ENCODE measurements at regions not wholly inside any gene's neighbourhood (a gene's known extent, or its start where the extent isn't known, plus 50 kb on each side); places are given as distances from the start of the nearest gene placed in this dataset.

GRCh38 chr3:162269636-162270458 is 773.2 kb downstream of the OTOL1 start:
- Mint-ChIP-seq H3K36me3 (ENCODE audit: low read depth) (no peaks in the 10 kb centered on the region), H3K4me3 (no peak overlapping the region), H3K9me3 (no peaks in the 10 kb centered on the region), H3K27me3 (no peaks in the 10 kb centered on the region), H3K27ac (no peak overlapping the region), H3K4me1 (ENCODE audit: low read depth) (no peaks in the 10 kb centered on the region)
- intact Hi-C loops (cut with micrococcal nuclease) = no loop called here

GRCh38 chr3:162274070-162274469 is 777.5 kb downstream of the OTOL1 start:
- H3K27me3 Mint-ChIP-seq = no peaks in the 10 kb centered on the region
- intact Hi-C loops (cut with micrococcal nuclease) = no loop called here
- no peaks in the 10 kb centered on the region for H3K4me1 Mint-ChIP-seq (ENCODE audit: low read depth)
- H3K4me3 Mint-ChIP-seq = no peak overlapping the region
- no peaks in the 10 kb centered on the region for H3K36me3 Mint-ChIP-seq (ENCODE audit: low read depth)
- H3K9me3 Mint-ChIP-seq = peaks cover 10% of the 10 kb centered on the region
- no peak overlapping the region for H3K27ac Mint-ChIP-seq

- no peaks in the 10 kb centered on the region for H3K36me3 Mint-ChIP-seq (ENCODE audit: low read depth)
- no peaks in the 10 kb centered on the region for H3K27me3 Mint-ChIP-seq
- peaks cover 20% of the 10 kb centered on the region for H3K9me3 Mint-ChIP-seq
- H3K4me3 Mint-ChIP-seq = no peak overlapping the region
- H3K27ac Mint-ChIP-seq = no peak overlapping the region
- H3K4me1 Mint-ChIP-seq (ENCODE audit: low read depth) = no peaks in the 10 kb centered on the region
- intact Hi-C loops (cut with micrococcal nuclease) = no loop called here
Measured at GRCh38 chr3:162278834-162279233, 782.2 kb downstream of the OTOL1 start.

GRCh38 chr3:162285259-162285658 is 788.7 kb downstream of the OTOL1 start:
- Mint-ChIP-seq H3K9me3 (peaks cover 10% of the 10 kb centered on the region), H3K27me3 (no peaks in the 10 kb centered on the region), H3K4me3 (no peak overlapping the region), H3K4me1 (ENCODE audit: low read depth) (no peaks in the 10 kb centered on the region), H3K27ac (no peak overlapping the region), H3K36me3 (ENCODE audit: low read depth) (no peaks in the 10 kb centered on the region)
- intact Hi-C loops (cut with micrococcal nuclease) = no loop called here

GRCh38 chr3:162287600-162287999 is 791.0 kb downstream of the OTOL1 start:
- Mint-ChIP-seq H3K9me3 (no peaks in the 10 kb centered on the region), H3K27me3 (no peaks in the 10 kb centered on the region), H3K36me3 (ENCODE audit: low read depth) (no peaks in the 10 kb centered on the region), H3K27ac (no peak overlapping the region), H3K4me3 (no peak overlapping the region), H3K4me1 (ENCODE audit: low read depth) (no peaks in the 10 kb centered on the region)
- intact Hi-C loops (cut with micrococcal nuclease) = no loop called here

GRCh38 chr3:162292409-162292808 is 795.8 kb downstream of the OTOL1 start:
- Mint-ChIP-seq H3K36me3 (ENCODE audit: low read depth) (no peaks in the 10 kb centered on the region), H3K27me3 (no peaks in the 10 kb centered on the region), H3K4me3 (no peak overlapping the region), H3K9me3 (no peaks in the 10 kb centered on the region), H3K27ac (no peak overlapping the region), H3K4me1 (ENCODE audit: low read depth) (no peaks in the 10 kb centered on the region)
- intact Hi-C loops (cut with micrococcal nuclease) = no loop called here

- Mint-ChIP-seq H3K27me3 (no peaks in the 10 kb centered on the region), H3K9me3 (no peaks in the 10 kb centered on the region), H3K36me3 (ENCODE audit: low read depth) (no peaks in the 10 kb centered on the region), H3K27ac (no peak overlapping the region), H3K4me1 (ENCODE audit: low read depth) (no peaks in the 10 kb centered on the region), H3K4me3 (no peak overlapping the region)
- intact Hi-C loops (cut with micrococcal nuclease) = no loop called here
Measured at GRCh38 chr3:162295323-162295983, 798.8 kb downstream of the OTOL1 start.

GRCh38 chr3:162302983-162303624 is 806.5 kb downstream of the OTOL1 start:
- no peaks in the 10 kb centered on the region for H3K4me1 Mint-ChIP-seq (ENCODE audit: low read depth)
- no peak overlapping the region for H3K4me3 Mint-ChIP-seq
- H3K9me3 Mint-ChIP-seq = no peaks in the 10 kb centered on the region
- H3K27ac Mint-ChIP-seq = no peak overlapping the region
- no peaks in the 10 kb centered on the region for H3K36me3 Mint-ChIP-seq (ENCODE audit: low read depth)
- intact Hi-C loops (cut with micrococcal nuclease) = no loop called here
- H3K27me3 Mint-ChIP-seq = no peaks in the 10 kb centered on the region

GRCh38 chr3:162317046-162317445 is 820.4 kb downstream of the OTOL1 start:
- intact Hi-C loops (cut with micrococcal nuclease) = no loop called here
- Mint-ChIP-seq H3K4me3 (no peak overlapping the region), H3K4me1 (ENCODE audit: low read depth) (no peaks in the 10 kb centered on the region), H3K27ac (no peak overlapping the region), H3K9me3 (peaks cover 44% of the 10 kb centered on the region), H3K27me3 (no peaks in the 10 kb centered on the region), H3K36me3 (ENCODE audit: low read depth) (no peaks in the 10 kb centered on the region)

- Mint-ChIP-seq H3K9me3 (peaks cover 41% of the 10 kb centered on the region), H3K36me3 (ENCODE audit: low read depth) (no peaks in the 10 kb centered on the region), H3K4me3 (no peak overlapping the region), H3K27ac (no peak overlapping the region), H3K4me1 (ENCODE audit: low read depth) (no peaks in the 10 kb centered on the region), H3K27me3 (no peaks in the 10 kb centered on the region)
- intact Hi-C loops (cut with micrococcal nuclease) = no loop called here
Measured at GRCh38 chr3:162328649-162329048, 832.0 kb downstream of the OTOL1 start.

GRCh38 chr3:162329514-162329913 is 832.9 kb downstream of the OTOL1 start:
- no peaks in the 10 kb centered on the region for H3K36me3 Mint-ChIP-seq (ENCODE audit: low read depth)
- peaks cover 41% of the 10 kb centered on the region for H3K9me3 Mint-ChIP-seq
- no peak overlapping the region for H3K4me3 Mint-ChIP-seq
- no peak overlapping the region for H3K27ac Mint-ChIP-seq
- no peaks in the 10 kb centered on the region for H3K4me1 Mint-ChIP-seq (ENCODE audit: low read depth)
- no peaks in the 10 kb centered on the region for H3K27me3 Mint-ChIP-seq
- intact Hi-C loops (cut with micrococcal nuclease) = no loop called here

GRCh38 chr3:162332344-162332743 is 835.7 kb downstream of the OTOL1 start:
- Mint-ChIP-seq H3K4me3 (no peak overlapping the region), H3K4me1 (ENCODE audit: low read depth) (no peaks in the 10 kb centered on the region), H3K27ac (no peak overlapping the region), H3K27me3 (no peaks in the 10 kb centered on the region), H3K36me3 (ENCODE audit: low read depth) (no peaks in the 10 kb centered on the region), H3K9me3 (peaks cover 22% of the 10 kb centered on the region)
- intact Hi-C loops (cut with micrococcal nuclease) = no loop called here

GRCh38 chr3:162334537-162334936 is 837.9 kb downstream of the OTOL1 start:
- H3K4me3 Mint-ChIP-seq = no peak overlapping the region
- no peaks in the 10 kb centered on the region for H3K36me3 Mint-ChIP-seq (ENCODE audit: low read depth)
- intact Hi-C loops (cut with micrococcal nuclease) = no loop called here
- H3K27me3 Mint-ChIP-seq = no peaks in the 10 kb centered on the region
- H3K27ac Mint-ChIP-seq = no peak overlapping the region
- H3K9me3 Mint-ChIP-seq = peaks cover 22% of the 10 kb centered on the region
- no peaks in the 10 kb centered on the region for H3K4me1 Mint-ChIP-seq (ENCODE audit: low read depth)

GRCh38 chr3:162337630-162338029 is 841.0 kb downstream of the OTOL1 start:
- Mint-ChIP-seq H3K4me1 (ENCODE audit: low read depth) (no peaks in the 10 kb centered on the region), H3K4me3 (no peak overlapping the region), H3K36me3 (ENCODE audit: low read depth) (no peaks in the 10 kb centered on the region), H3K9me3 (peaks cover 16% of the 10 kb centered on the region), H3K27me3 (no peaks in the 10 kb centered on the region), H3K27ac (no peak overlapping the region)
- intact Hi-C loops (cut with micrococcal nuclease) = no loop called here

All from dendritic cell treated with granulocyte-macrophage colony-stimulating factor and Interleukin-4, amounts not matched to agents 40 ng/mL and 50 ng/mL, for 4 days (primary cell).